GM12865 (cell line): ENCODE measurements at regions not wholly inside any gene's neighbourhood (a gene's known extent, or its start where the extent isn't known, plus 50 kb on each side); places are given as distances from the start of the nearest gene placed in this dataset.

ENCODE experiments used
- DNase-seq: peaks from one replicate; pipeline ENCODE4 v3.0.0; 2010; ENCODE audit warnings: low read depth
- H3K4me3 ChIP-seq: 2 replicates; pipeline ENCODE4 v1.5.1; 2011; ENCODE audit warnings: mild to moderate bottlenecking, low read depth, low read length, control low read depth
- TF ChIP-seq, protein P1 (sequence below): IDR thresholded peaks from 2 replicates; pipeline ENCODE4 v1.5.1; 2011; ENCODE audit warnings: low read length, control low read depth, low read depth, inconsistent platforms; ENCODE audit not compliant: insufficient read depth; ENCODE audit errors: missing control alignments

DNA sequence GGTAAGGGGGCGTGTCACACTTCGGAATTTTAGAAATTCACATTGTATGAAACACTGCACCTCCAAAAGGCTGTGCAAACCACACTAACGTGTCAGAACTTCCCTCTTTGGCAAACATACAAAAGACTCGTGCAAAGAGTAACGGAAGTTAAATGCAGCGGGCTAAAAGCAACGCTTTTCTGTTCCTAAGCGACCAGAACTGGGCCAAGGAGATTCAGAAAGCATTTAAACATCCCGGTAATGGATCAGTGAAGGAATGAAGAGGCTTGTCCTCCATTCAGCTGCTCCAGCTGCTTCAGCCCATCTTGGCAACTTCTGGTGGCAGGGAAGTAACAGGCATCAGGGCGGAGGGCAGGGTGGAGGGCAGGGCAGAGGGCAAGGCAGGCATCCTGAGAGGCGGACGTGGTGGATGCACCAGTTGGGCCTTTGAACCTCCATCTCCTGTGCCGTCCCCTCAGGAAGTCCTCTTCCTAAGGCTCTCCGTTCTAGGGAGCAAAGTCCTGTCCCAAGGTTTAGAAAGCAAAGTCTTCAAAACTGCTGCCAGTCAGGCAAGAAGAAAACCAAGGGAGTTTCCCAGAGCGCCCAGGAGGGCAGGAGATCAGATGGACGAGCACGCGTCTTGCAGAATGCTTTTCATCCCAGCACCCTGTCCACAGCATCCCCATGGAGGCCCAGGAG lies 230.7 kb downstream of the ZNF516 start:
- no peak for DNase-seq
- no peak overlapping the region for H3K4me3 ChIP-seq
- TF ChIP-seq, protein P1, sequence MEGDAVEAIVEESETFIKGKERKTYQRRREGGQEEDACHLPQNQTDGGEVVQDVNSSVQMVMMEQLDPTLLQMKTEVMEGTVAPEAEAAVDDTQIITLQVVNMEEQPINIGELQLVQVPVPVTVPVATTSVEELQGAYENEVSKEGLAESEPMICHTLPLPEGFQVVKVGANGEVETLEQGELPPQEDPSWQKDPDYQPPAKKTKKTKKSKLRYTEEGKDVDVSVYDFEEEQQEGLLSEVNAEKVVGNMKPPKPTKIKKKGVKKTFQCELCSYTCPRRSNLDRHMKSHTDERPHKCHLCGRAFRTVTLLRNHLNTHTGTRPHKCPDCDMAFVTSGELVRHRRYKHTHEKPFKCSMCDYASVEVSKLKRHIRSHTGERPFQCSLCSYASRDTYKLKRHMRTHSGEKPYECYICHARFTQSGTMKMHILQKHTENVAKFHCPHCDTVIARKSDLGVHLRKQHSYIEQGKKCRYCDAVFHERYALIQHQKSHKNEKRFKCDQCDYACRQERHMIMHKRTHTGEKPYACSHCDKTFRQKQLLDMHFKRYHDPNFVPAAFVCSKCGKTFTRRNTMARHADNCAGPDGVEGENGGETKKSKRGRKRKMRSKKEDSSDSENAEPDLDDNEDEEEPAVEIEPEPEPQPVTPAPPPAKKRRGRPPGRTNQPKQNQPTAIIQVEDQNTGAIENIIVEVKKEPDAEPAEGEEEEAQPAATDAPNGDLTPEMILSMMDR: no peak

DNA sequence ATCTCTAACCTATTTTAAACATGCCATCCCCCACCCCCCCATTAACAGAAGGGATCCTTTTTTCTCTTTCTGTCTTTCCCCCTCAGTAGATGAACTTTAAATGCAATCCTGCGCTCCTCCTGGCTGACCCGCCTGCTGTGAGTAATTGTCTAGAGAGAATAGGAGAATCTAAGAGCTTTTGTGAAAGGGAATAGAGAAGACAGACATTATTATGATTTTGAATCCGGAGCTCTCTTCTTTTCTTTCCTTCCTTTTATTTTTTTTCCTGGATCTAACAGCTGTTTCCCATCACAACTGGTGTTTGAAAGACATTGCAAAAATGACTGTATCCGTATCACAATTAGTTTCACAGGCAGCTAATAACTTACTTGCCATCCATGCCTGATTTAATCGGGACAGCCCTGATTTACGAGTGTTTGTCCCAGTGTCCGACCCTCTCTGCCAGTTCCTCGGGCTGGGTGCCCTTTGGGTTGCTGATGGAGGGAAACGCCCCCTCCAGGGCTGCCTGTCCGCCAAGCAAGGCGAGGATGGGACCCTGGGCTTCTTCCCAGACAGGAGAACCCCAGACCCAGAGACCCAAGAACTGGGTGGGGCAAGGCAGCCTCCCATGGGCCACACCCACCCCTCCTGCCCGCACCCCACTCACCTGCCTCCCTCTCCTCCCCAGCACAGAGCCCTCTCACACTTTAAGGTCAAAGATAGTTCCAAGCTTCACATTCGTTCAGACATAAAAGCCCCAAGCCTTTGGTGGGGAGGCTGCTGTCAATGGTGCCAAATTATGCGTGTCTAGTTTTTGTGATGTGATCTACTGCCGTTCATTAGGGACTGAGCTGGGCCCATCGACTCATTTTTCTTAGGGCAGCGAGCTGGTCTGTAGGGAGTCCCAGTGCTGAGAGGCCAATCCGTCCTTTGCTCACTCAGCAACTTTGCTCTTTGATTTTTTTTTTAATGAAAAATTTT lies 231.7 kb downstream of the ZNF516 start:
- DNase-seq: no peak
- TF ChIP-seq, protein P1: no peak
- no peak overlapping the region for H3K4me3 ChIP-seq

DNA sequence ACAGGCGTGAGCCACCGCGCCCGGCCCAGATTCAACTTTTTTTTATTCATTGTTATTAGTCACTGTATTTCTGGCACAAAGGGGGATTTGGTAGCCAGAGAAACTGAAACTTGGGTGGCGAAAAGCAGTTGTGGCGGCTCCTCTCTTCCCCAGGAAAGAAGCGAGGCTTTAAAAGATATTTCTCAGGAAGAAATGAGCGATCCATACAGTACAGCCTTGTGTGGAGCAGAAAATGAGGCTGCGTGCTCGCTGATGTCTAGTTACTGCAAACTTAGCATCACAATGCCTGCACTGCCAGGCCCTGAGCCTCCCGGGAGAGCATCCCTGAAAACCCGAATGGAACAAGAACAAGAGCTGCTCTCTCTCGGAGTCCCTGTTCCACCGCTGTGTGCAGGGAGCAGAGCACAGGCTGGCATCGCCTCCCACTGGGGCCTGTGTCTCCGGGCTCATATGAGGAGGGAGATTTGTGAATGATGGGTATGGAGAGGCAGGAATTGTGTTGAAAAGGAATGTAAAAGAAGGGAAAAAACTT lies 234.0 kb downstream of the ZNF516 start:
- TF ChIP-seq, protein P1: no peak
- no peak for DNase-seq
- no peak overlapping the region for H3K4me3 ChIP-seq

DNA sequence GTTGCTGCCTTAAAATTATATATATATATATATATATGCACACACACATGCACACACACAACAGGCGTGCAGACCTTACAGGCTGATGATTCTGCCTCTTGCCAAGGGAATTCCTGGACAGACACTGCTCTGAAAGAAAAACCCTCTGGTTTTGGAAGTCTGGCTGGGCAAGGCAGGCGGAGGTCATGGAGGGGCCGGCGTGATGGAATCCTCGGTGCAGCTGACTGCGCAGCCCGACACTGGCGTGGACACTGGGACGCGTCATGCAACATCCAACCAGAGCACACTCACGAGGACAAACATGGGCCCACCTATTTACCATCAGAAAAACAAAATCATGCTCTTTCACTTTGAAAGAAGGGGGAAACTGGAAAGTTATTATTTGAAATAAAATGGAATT lies 235.3 kb downstream of the ZNF516 start:
- no peak for DNase-seq
- TF ChIP-seq, protein P1: no peak
- no peak overlapping the region for H3K4me3 ChIP-seq

DNA sequence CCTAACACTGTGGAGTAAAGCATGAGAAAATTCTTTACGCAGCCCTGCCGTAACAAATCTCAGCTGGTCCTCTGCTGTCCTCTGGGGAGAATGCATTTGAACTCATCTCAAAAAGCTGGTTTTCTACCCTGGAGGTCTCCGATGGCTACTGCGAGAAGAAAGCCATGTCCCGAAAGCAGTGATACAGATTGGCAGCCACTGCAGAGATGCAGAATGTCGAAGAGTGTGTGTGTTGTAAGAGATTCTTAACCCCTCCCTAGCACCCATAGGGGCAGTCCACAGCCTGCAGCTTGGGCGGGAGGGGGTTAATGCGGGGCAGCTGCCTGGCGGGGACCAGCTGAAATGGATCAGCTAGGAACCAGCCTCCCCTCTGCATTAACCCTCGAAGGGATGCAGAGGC lies 235.9 kb downstream of the ZNF516 start:
- TF ChIP-seq, protein P1: no peak
- DNase-seq: no peak
- no peak overlapping the region for H3K4me3 ChIP-seq

DNA sequence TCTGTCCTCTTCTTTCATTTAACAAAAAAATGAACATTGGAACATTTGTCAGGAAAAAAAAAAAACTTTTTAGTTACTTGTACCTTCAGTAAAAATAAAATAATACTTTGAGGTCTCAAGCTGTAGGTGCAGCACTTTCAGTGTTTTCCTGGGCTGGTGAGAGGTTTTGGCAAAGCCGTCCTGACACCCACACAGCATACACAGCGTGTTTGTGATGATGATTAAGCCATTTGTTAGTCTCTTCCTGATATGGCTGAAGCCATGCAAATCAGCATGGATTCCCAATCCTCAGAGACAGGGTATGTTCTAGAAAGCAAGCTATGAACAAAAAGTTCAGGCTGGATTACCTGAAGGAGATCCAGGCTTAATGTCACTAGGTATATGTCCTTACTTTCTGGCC lies 236.8 kb downstream of the ZNF516 start:
- no peak overlapping the region for H3K4me3 ChIP-seq
- DNase-seq: no peak
- TF ChIP-seq, protein P1: no peak
